Caco-2 (cell line): ENCODE measurements at regions not wholly inside any gene's neighbourhood (a gene's known extent, or its start where the extent isn't known, plus 50 kb on each side); places are given as distances from the start of the nearest gene placed in this dataset.

Experiments
- BruUV-seq: library from RNA; stranded (reverse); fragments of 400-500 nt; replicated peaks from 2 replicates; lab custom pipeline; 2021; lab: Mats Ljungman, UMichigan
- CTCF ChIA-PET: fragments of 300-600 bp; sonication (Branson Sonifier 250); formaldehyde crosslinking; loops from one replicate; lab custom pipeline; 2022; ENCODE audit warnings: antibody characterized with exemption; lab: Charles Lee
- POLR2A ChIA-PET: fragments of 300-600 bp; sonication (Branson Sonifier 250); formaldehyde crosslinking; loops from one replicate; lab custom pipeline; 2022; ENCODE audit warnings: antibody characterized with exemption; lab: Charles Lee
- DNase-seq, 2 experiments: peaks; one replicate each; pipeline versions ENCODE4 v3.0.0 to v3.0.0-alpha.2; 2020 to 2022
- H3K27me3 ChIP-seq: replicated peaks from 2 replicates; pipeline ENCODE4 v1.6.0; 2011; ENCODE audit warnings: low read length; ENCODE audit not compliant: control insufficient read depth, insufficient read depth
- H3K36me3 ChIP-seq: 2 replicates; pipeline ENCODE4 v1.5.1; 2011; ENCODE audit warnings: low read length; ENCODE audit not compliant: control insufficient read depth, insufficient read depth
- H3K4me1 ChIP-seq: fragments of 250-450 bp; sonication (Bioruptor Pico); 2 replicates; pipeline ENCODE4 v1.5.1; 2020; ENCODE audit warnings: mild to moderate bottlenecking
- H3K4me3 ChIP-seq: 2 replicates; pipeline ENCODE4 v1.5.1; 2011; ENCODE audit warnings: low read depth, mild to moderate bottlenecking, control low read depth, low read length
- H3K9me3 ChIP-seq: fragments of 250-450 bp; sonication (Bioruptor Pico); 2 replicates; pipeline ENCODE4 v1.5.1; 2020; ENCODE audit warnings: mild to moderate bottlenecking, moderate library complexity
- H3K27ac Mint-ChIP-seq: one replicate; pipeline ENCODE4 v1.8.0; 2022; ENCODE audit warnings: mixed read lengths; ENCODE audit not compliant: unreplicated experiment
- H3K27me3 Mint-ChIP-seq: one replicate; pipeline ENCODE4 v1.8.0; 2022; ENCODE audit warnings: mixed read lengths; ENCODE audit not compliant: insufficient read depth, unreplicated experiment
- H3K36me3 Mint-ChIP-seq: one replicate; pipeline ENCODE4 v1.8.0; 2022; ENCODE audit warnings: mild to moderate bottlenecking, mixed read lengths; ENCODE audit not compliant: insufficient read depth, unreplicated experiment
- H3K4me1 Mint-ChIP-seq: one replicate; pipeline ENCODE4 v1.8.0; 2022; ENCODE audit warnings: low read depth, mixed read lengths; ENCODE audit not compliant: unreplicated experiment
- H3K4me3 Mint-ChIP-seq: one replicate; pipeline ENCODE4 v1.8.0; 2022; ENCODE audit warnings: mild to moderate bottlenecking, moderate library complexity, mixed read lengths; ENCODE audit not compliant: unreplicated experiment
- H3K9me3 Mint-ChIP-seq: one replicate; pipeline ENCODE4 v1.8.0; 2022; ENCODE audit warnings: mixed read lengths; ENCODE audit not compliant: unreplicated experiment
- intact Hi-C: fragments of 100-400 bp; cut with micrococcal nuclease; formaldehyde crosslinking; loops from one replicate; pipeline ENCODE4 v1.10.0; 2022; ENCODE audit not compliant: unreplicated experiment
- TF ChIP-seq, protein P1 (sequence below), 2 experiments: fragments of 200-600 bp in 1 of 2; IDR thresholded peaks; 1 replicate in 1 of 2; 2 replicates in 1 of 2; pipeline versions ENCODE4 v1.5.1 to v1.8.0; 2011 to 2022; ENCODE audit warnings: antibody characterized with exemption in 1 of 2, control low read depth in 1 of 2, inconsistent platforms in 1 of 2, low read depth in 1 of 2, low read length in 1 of 2, mild to moderate bottlenecking in 1 of 2, moderate library complexity in 1 of 2; ENCODE audit not compliant: insufficient read depth in 1 of 2, severe bottlenecking in 1 of 2, unreplicated experiment in 1 of 2

DNA sequence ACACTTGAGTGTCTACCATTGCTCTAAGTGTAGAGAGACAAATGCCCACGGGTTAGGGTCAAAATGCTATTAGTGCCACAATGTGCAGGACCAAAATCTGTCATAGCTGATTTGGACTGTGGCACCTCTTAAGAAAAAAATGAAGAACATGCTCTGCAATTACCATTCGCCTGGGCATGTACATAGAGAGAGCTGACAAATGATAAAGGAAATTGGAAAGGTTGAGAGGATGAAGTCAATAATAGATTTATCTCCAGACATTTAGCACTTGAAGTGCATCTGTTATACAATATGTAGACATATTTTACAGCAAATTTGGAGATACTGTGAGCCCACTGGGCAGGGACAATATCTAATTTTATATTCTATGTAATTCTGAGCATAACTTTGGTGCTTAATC, 804.4 kb downstream of the SATB2 start:
- Histone ChIP-seq H3K4me3 (no peak overlapping the region), H3K9me3 (no peaks in the 10 kb centered on the region), H3K27me3 (no peaks in the 10 kb centered on the region), H3K36me3 (no peaks in the 10 kb centered on the region), H3K4me1 (no peaks in the 10 kb centered on the region)
- TF ChIP-seq, protein P1, sequence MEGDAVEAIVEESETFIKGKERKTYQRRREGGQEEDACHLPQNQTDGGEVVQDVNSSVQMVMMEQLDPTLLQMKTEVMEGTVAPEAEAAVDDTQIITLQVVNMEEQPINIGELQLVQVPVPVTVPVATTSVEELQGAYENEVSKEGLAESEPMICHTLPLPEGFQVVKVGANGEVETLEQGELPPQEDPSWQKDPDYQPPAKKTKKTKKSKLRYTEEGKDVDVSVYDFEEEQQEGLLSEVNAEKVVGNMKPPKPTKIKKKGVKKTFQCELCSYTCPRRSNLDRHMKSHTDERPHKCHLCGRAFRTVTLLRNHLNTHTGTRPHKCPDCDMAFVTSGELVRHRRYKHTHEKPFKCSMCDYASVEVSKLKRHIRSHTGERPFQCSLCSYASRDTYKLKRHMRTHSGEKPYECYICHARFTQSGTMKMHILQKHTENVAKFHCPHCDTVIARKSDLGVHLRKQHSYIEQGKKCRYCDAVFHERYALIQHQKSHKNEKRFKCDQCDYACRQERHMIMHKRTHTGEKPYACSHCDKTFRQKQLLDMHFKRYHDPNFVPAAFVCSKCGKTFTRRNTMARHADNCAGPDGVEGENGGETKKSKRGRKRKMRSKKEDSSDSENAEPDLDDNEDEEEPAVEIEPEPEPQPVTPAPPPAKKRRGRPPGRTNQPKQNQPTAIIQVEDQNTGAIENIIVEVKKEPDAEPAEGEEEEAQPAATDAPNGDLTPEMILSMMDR (IDR thresholded peaks at IDR 0.05; ENCODE audit: insufficient read depth in 1 of 2, low read depth in 1 of 2, low read length in 1 of 2, severe bottlenecking in 1 of 2, unreplicated experiment in 1 of 2), result no peak
- no peak overlapping the region for H3K27ac Mint-ChIP-seq
- H3K4me3 Mint-ChIP-seq, result no peak overlapping the region
- DNase-seq, result no peak
- CTCF ChIA-PET, result no interaction called here
- POLR2A ChIA-PET, result no interaction called here
- H3K27me3 Mint-ChIP-seq, result peaks cover 2% of the 10 kb centered on the region
- BruUV-seq, result no TSS peak
- H3K4me1 Mint-ChIP-seq, result no peaks in the 10 kb centered on the region
- no peaks in the 10 kb centered on the region for H3K36me3 Mint-ChIP-seq
- intact Hi-C loops, result no loop called here
- H3K9me3 Mint-ChIP-seq, result no peaks in the 10 kb centered on the region

DNA sequence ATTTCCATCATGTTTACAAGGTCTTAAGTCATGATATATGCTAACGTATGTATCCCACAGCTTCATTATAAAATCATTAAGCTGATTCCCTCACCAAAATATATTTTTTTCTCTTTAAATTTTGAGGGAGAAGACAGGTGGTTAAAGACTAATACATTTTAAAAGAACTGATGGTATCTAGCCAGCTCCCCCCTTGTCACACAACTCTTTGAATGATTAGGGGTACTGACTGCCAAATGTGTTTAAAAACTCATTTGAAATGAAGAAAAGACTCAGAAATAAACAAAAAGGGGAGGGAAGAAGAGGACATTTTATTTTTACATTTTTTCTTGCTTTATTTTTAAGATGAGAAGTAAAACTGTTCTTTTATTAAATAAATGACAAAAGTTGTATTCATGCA, 805.3 kb downstream of the SATB2 start:
- ChIA-PET POLR2A (no interaction called here), CTCF (no interaction called here)
- TF ChIP-seq, protein P1 (IDR thresholded peaks at IDR 0.05; ENCODE audit: insufficient read depth in 1 of 2, low read depth in 1 of 2, low read length in 1 of 2, severe bottlenecking in 1 of 2, unreplicated experiment in 1 of 2), result no peak
- H3K27ac Mint-ChIP-seq, result no peak overlapping the region
- H3K27me3 Mint-ChIP-seq, result peaks cover 4% of the 10 kb centered on the region
- Histone ChIP-seq H3K4me1 (no peaks in the 10 kb centered on the region), H3K36me3 (no peaks in the 10 kb centered on the region), H3K9me3 (no peaks in the 10 kb centered on the region), H3K27me3 (no peaks in the 10 kb centered on the region; the same call in 1 of the 2 replicates), H3K4me3 (no peak overlapping the region)
- H3K4me1 Mint-ChIP-seq, result no peaks in the 10 kb centered on the region
- H3K36me3 Mint-ChIP-seq, result no peaks in the 10 kb centered on the region
- no peak overlapping the region for H3K4me3 Mint-ChIP-seq
- DNase-seq, result no peak
- intact Hi-C loops, result no loop called here
- H3K9me3 Mint-ChIP-seq, result no peaks in the 10 kb centered on the region
- no TSS peak for BruUV-seq

DNA sequence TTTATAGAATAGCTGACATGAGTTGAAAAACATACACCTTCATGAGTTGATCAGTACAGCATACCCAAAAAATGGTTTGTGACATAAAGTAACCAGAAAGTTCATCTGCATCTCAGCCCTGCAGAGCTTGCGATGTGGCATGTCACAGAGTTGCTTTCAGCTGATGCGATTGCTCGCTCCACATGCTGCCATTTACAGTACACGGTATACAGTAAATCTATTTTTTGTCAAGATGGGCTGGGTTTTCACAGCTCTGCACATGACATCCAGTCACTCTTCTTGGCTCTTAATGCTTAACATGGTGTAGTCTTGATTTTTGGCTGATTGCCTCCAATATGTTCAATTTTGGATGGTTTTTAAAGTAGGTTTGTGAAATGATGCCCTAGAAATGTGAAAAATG, 811.9 kb downstream of the SATB2 start:
- no peaks in the 10 kb centered on the region for H3K36me3 Mint-ChIP-seq
- H3K9me3 Mint-ChIP-seq, result no peaks in the 10 kb centered on the region
- no peak overlapping the region for H3K4me3 Mint-ChIP-seq
- Histone ChIP-seq H3K4me1 (no peaks in the 10 kb centered on the region), H3K9me3 (no peaks in the 10 kb centered on the region), H3K4me3 (no peak overlapping the region), H3K27me3 (no peaks in the 10 kb centered on the region; the same call in 1 of the 2 replicates), H3K36me3 (no peaks in the 10 kb centered on the region)
- no peak for DNase-seq
- no TSS peak for BruUV-seq
- intact Hi-C loops, result no loop called here
- no peak overlapping the region for H3K27ac Mint-ChIP-seq
- TF ChIP-seq, protein P1 (IDR thresholded peaks at IDR 0.05; ENCODE audit: insufficient read depth in 1 of 2, low read depth in 1 of 2, low read length in 1 of 2, severe bottlenecking in 1 of 2, unreplicated experiment in 1 of 2), result no peak
- CTCF ChIA-PET, result no interaction called here
- no peaks in the 10 kb centered on the region for H3K4me1 Mint-ChIP-seq
- POLR2A ChIA-PET, result no interaction called here
- peaks cover 3% of the 10 kb centered on the region for H3K27me3 Mint-ChIP-seq
